ENCODE measurements at regions not wholly inside any gene's neighbourhood (a gene's known extent, or its start where the extent isn't known, plus 50 kb on each side); places are given as distances from the start of the nearest gene placed in this dataset.
"Not testable (repeated sequence)": the region's sequence is repeated elsewhere in the genome, so short reads cannot be mapped to it uniquely, and the experiment has no call there.

- H3K27ac ChIP-seq (ENCODE audit: low read depth); H3K79me2 ChIP-seq (replicated peaks; ENCODE audit: insufficient read depth); H4K20me1 ChIP-seq (replicated peaks; ENCODE audit: insufficient read depth); H2AFZ ChIP-seq; H3K4me2 ChIP-seq; H3K27ac Mint-ChIP-seq; ATAC-seq; H3K36me3 Mint-ChIP-seq (ENCODE audit: low read depth); H3K27me3 ChIP-seq (ENCODE audit: insufficient read depth); H3K36me3 ChIP-seq (ENCODE audit: insufficient read depth); H3K9me2 ChIP-seq (ENCODE audit: insufficient read depth); H3K9me3 Mint-ChIP-seq; H3K4me1 ChIP-seq (ENCODE audit: insufficient read depth); H3K27me3 Mint-ChIP-seq (ENCODE audit: insufficient read depth, low read depth, poor library complexity); H3K4me1 Mint-ChIP-seq; H3F3A ChIP-seq (replicated peaks; ENCODE audit: low read depth); H3K4me3 Mint-ChIP-seq; DNase-seq (ENCODE audit: low spot score); H3K4me3 ChIP-seq: not testable (repeated sequence)
Observed at GRCh38 chr20:26120920-26121319, 424.3 kb upstream of the ZNF337 start.

GRCh38 chr20:26094498-26094897 is 397.8 kb upstream of the ZNF337 start:
- H3K4me1 Mint-ChIP-seq; H3K36me3 Mint-ChIP-seq (ENCODE audit: low read depth); DNase-seq (ENCODE audit: low spot score): not testable (repeated sequence)

GRCh38 chr20:26091921-26092320 is 395.3 kb upstream of the ZNF337 start:
- H4K20me1 ChIP-seq (replicated peaks; ENCODE audit: insufficient read depth); H3K9me3 Mint-ChIP-seq; H3K4me1 ChIP-seq (ENCODE audit: insufficient read depth); H3F3A ChIP-seq (replicated peaks; ENCODE audit: low read depth); H3K79me2 ChIP-seq (replicated peaks; ENCODE audit: insufficient read depth); H3K4me3 Mint-ChIP-seq; DNase-seq (ENCODE audit: low spot score); H3K4me3 ChIP-seq; H3K27me3 ChIP-seq (ENCODE audit: insufficient read depth); H2AFZ ChIP-seq; H3K36me3 ChIP-seq (ENCODE audit: insufficient read depth); H3K27ac ChIP-seq (ENCODE audit: low read depth); H3K4me1 Mint-ChIP-seq; H3K27ac Mint-ChIP-seq; H3K4me2 ChIP-seq; ATAC-seq; H3K27me3 Mint-ChIP-seq (ENCODE audit: insufficient read depth, low read depth, poor library complexity); H3K9me2 ChIP-seq (ENCODE audit: insufficient read depth); H3K36me3 Mint-ChIP-seq (ENCODE audit: low read depth): not testable (repeated sequence)

More at GRCh38 chr20:26094498-26094897, 397.8 kb upstream of the ZNF337 start:
- H3K27me3 Mint-ChIP-seq (ENCODE audit: insufficient read depth, low read depth, poor library complexity); H3K27ac Mint-ChIP-seq; H3K27me3 ChIP-seq (ENCODE audit: insufficient read depth); H3K4me2 ChIP-seq; H3K27ac ChIP-seq (ENCODE audit: low read depth); H3K4me3 ChIP-seq; H3K4me1 ChIP-seq (ENCODE audit: insufficient read depth); H2AFZ ChIP-seq; H3K36me3 ChIP-seq (ENCODE audit: insufficient read depth); H3K9me3 Mint-ChIP-seq; H3K4me3 Mint-ChIP-seq; H3K9me2 ChIP-seq (ENCODE audit: insufficient read depth); H4K20me1 ChIP-seq (replicated peaks; ENCODE audit: insufficient read depth); H3K79me2 ChIP-seq (replicated peaks; ENCODE audit: insufficient read depth); ATAC-seq; H3F3A ChIP-seq (replicated peaks; ENCODE audit: low read depth): not testable (repeated sequence)

- H3K36me3 Mint-ChIP-seq (ENCODE audit: low read depth); H3K4me3 ChIP-seq; H3K79me2 ChIP-seq (replicated peaks; ENCODE audit: insufficient read depth); H3K9me2 ChIP-seq (ENCODE audit: insufficient read depth); H3K4me2 ChIP-seq; H3F3A ChIP-seq (replicated peaks; ENCODE audit: low read depth); H3K27ac ChIP-seq (ENCODE audit: low read depth); H3K36me3 ChIP-seq (ENCODE audit: insufficient read depth); H3K27me3 ChIP-seq (ENCODE audit: insufficient read depth); H3K27me3 Mint-ChIP-seq (ENCODE audit: insufficient read depth, low read depth, poor library complexity); ATAC-seq; H2AFZ ChIP-seq; H3K27ac Mint-ChIP-seq; H3K4me1 ChIP-seq (ENCODE audit: insufficient read depth); H3K4me1 Mint-ChIP-seq; H3K4me3 Mint-ChIP-seq; H3K9me3 Mint-ChIP-seq; DNase-seq (ENCODE audit: low spot score); H4K20me1 ChIP-seq (replicated peaks; ENCODE audit: insufficient read depth): not testable (repeated sequence)
Observed at GRCh38 chr20:26086195-26086594, 389.5 kb upstream of the ZNF337 start.

- H3K27me3 Mint-ChIP-seq (ENCODE audit: insufficient read depth, low read depth, poor library complexity); H3K9me3 Mint-ChIP-seq; H3F3A ChIP-seq (replicated peaks; ENCODE audit: low read depth); H3K4me2 ChIP-seq; H3K27ac Mint-ChIP-seq; H3K9me2 ChIP-seq (ENCODE audit: insufficient read depth); H2AFZ ChIP-seq; H3K4me3 Mint-ChIP-seq; H3K27me3 ChIP-seq (ENCODE audit: insufficient read depth); H3K4me3 ChIP-seq; H3K4me1 ChIP-seq (ENCODE audit: insufficient read depth); H3K27ac ChIP-seq (ENCODE audit: low read depth); H3K36me3 ChIP-seq (ENCODE audit: insufficient read depth); ATAC-seq; H3K4me1 Mint-ChIP-seq; H4K20me1 ChIP-seq (replicated peaks; ENCODE audit: insufficient read depth); H3K79me2 ChIP-seq (replicated peaks; ENCODE audit: insufficient read depth); H3K36me3 Mint-ChIP-seq (ENCODE audit: low read depth); DNase-seq (ENCODE audit: low spot score): not testable (repeated sequence)
Observed at GRCh38 chr20:26073972-26074371, 377.3 kb upstream of the ZNF337 start.

GRCh38 chr20:26059324-26059723 is 362.7 kb upstream of the ZNF337 start:
- H3K4me1 Mint-ChIP-seq; H3K4me3 ChIP-seq; H3K27me3 ChIP-seq (ENCODE audit: insufficient read depth); H3K36me3 Mint-ChIP-seq (ENCODE audit: low read depth); H3K9me3 Mint-ChIP-seq; DNase-seq (ENCODE audit: low spot score); H3K27ac Mint-ChIP-seq; H3K9me2 ChIP-seq (ENCODE audit: insufficient read depth); H3K4me2 ChIP-seq; H3K4me3 Mint-ChIP-seq; H3K79me2 ChIP-seq (replicated peaks; ENCODE audit: insufficient read depth); H3K27me3 Mint-ChIP-seq (ENCODE audit: insufficient read depth, low read depth, poor library complexity); H3F3A ChIP-seq (replicated peaks; ENCODE audit: low read depth); H3K27ac ChIP-seq (ENCODE audit: low read depth); ATAC-seq; H3K4me1 ChIP-seq (ENCODE audit: insufficient read depth); H4K20me1 ChIP-seq (replicated peaks; ENCODE audit: insufficient read depth); H2AFZ ChIP-seq; H3K36me3 ChIP-seq (ENCODE audit: insufficient read depth): not testable (repeated sequence)

GRCh38 chr20:26058446-26058845 is 361.8 kb upstream of the ZNF337 start:
- H3K79me2 ChIP-seq (replicated peaks; ENCODE audit: insufficient read depth); H3K4me2 ChIP-seq; H3K4me1 ChIP-seq (ENCODE audit: insufficient read depth); H3K36me3 ChIP-seq (ENCODE audit: insufficient read depth); H2AFZ ChIP-seq; H3K9me3 Mint-ChIP-seq; DNase-seq (ENCODE audit: low spot score); H3K27ac ChIP-seq (ENCODE audit: low read depth); H3K4me3 ChIP-seq; H3K9me2 ChIP-seq (ENCODE audit: insufficient read depth); ATAC-seq; H3K36me3 Mint-ChIP-seq (ENCODE audit: low read depth); H3K4me3 Mint-ChIP-seq; H3K27me3 Mint-ChIP-seq (ENCODE audit: insufficient read depth, low read depth, poor library complexity); H3F3A ChIP-seq (replicated peaks; ENCODE audit: low read depth); H3K27me3 ChIP-seq (ENCODE audit: insufficient read depth); H4K20me1 ChIP-seq (replicated peaks; ENCODE audit: insufficient read depth); H3K27ac Mint-ChIP-seq; H3K4me1 Mint-ChIP-seq: not testable (repeated sequence)

Measured in GM23338 (cell line).